Body of pancreas (tissue), 4 donors: ENCODE measurements at regions not wholly inside any gene's neighbourhood (a gene's known extent, or its start where the extent isn't known, plus 50 kb on each side); places are given as distances from the start of the nearest gene placed in this dataset.

ENCODE experiments used
- ATAC-seq: fragments of 150-250 bp; one replicate; pipeline ENCODE4 v1.9.1; 2016
- DNase-seq, 4 donors: peaks; one replicate each; pipeline ENCODE4 v3.0.0-alpha.2; 2019
- H3K27ac ChIP-seq, 4 donors: fragments of 200-600 bp; sonication (generic); 1 replicate in 3 of 4; 2 replicates in 1 of 4; pipeline versions ENCODE4 v1.5.1 to v1.6.1; 2016 to 2019; ENCODE audit warnings: mild to moderate bottlenecking in 1 of 4, mixed read lengths in 1 of 4, moderate library complexity in 1 of 4
- H3K27me3 ChIP-seq, 2 donors: fragments of 200-600 bp; sonication (generic); one replicate each; pipeline ENCODE4 v1.6.0; 2016; ENCODE audit warnings: mild to moderate bottlenecking in 1 of 2
- H3K36me3 ChIP-seq, 2 donors: fragments of 200-600 bp; sonication (generic); replicated peaks in 1 of 2; 2 replicates each; pipeline ENCODE4 v1.5.1; 2016; ENCODE audit warnings: low read depth in 2 of 2; ENCODE audit not compliant: insufficient read depth in 1 of 2
- H3K4me1 ChIP-seq: fragments of 200-600 bp; sonication (generic); one replicate; pipeline ENCODE4 v1.6.0; 2016
- H3K4me3 ChIP-seq, 2 donors: fragments of 200-600 bp; sonication (generic); 1 replicate in 1 of 2; 2 replicates in 1 of 2; pipeline ENCODE4 v1.5.1; 2016 to 2019
- H3K9me3 ChIP-seq, 3 donors: fragments of 200-600 bp; sonication (generic); 1 replicate in 2 of 3; 2 replicates in 1 of 3; pipeline ENCODE4 v1.5.1; 2016
- CTCF ChIP-seq, 7 experiments: fragments of 450-650 bp in 4 of 7; fragments of 200-600 bp in 3 of 7; sonication (generic) in 3 of 7; IDR thresholded peaks; one replicate each; pipeline ENCODE4 v1.5.1; 2016 to 2019; ENCODE audit warnings: antibody characterized with exemption in 7 of 7
- POLR2A ChIP-seq, 3 donors: fragments of 450-650 bp; IDR thresholded peaks; one replicate each; pipeline ENCODE4 v1.6.1; 2016; ENCODE audit warnings: antibody characterized with exemption in 3 of 3, mild to moderate bottlenecking in 2 of 3
- WGBS, 2 donors: methylation state at CpG; one replicate each; pipeline ENCODE4 v1.1.5; 2017; 5-methylcytosine and 5-hydroxymethylcytosine counted together
- intact Hi-C: fragments of 100-400 bp; cut with DNase I; formaldehyde crosslinking; loops from one replicate; pipeline ENCODE4 v1.15.1; 2023

- no peaks in the 10 kb centered on the region for H3K27me3 ChIP-seq
- no peak overlapping the region for H3K27ac ChIP-seq
- H3K36me3 ChIP-seq = no peaks in the 10 kb centered on the region
- intact Hi-C loops = no loop called here
- no peak overlapping the region for H3K4me3 ChIP-seq
- no peak for DNase-seq
- H3K9me3 ChIP-seq = no peaks in the 10 kb centered on the region
- H3K4me1 ChIP-seq = peaks cover 8% of the 10 kb centered on the region
- 80 to 83% methylated on average over 12 of the region's 12 CpGs for WGBS, 2 donors
- ATAC-seq = no peak
- TF ChIP-seq CTCF (IDR thresholded peaks at IDR 0.05) (no peak), POLR2A (IDR thresholded peaks at IDR 0.05) (no peak)
Measured at GRCh38 chr2:16103614-16104314, 163.4 kb downstream of the MYCN start.

- H3K27ac ChIP-seq = no peak overlapping the region
Measured at GRCh38 chr2:16102976-16103380, 162.6 kb downstream of the MYCN start.

GRCh38 chr2:16102358-16102975 is 162.1 kb downstream of the MYCN start:
- 66 to 76% methylated on average over 12 to 13 of the region's 14 CpGs for WGBS, 2 donors
- ATAC-seq (no peak), DNase-seq (no peak)
- intact Hi-C loops = no loop called here
- no peaks in the 10 kb centered on the region for H3K36me3 ChIP-seq
- H3K27ac ChIP-seq = no peak overlapping the region
- H3K27me3 ChIP-seq = no peaks in the 10 kb centered on the region
- H3K4me3 ChIP-seq = no peak overlapping the region
- no peaks in the 10 kb centered on the region for H3K9me3 ChIP-seq
- TF ChIP-seq CTCF (IDR thresholded peaks at IDR 0.05) = no peak
- TF ChIP-seq POLR2A (IDR thresholded peaks at IDR 0.05) = no peak
- H3K4me1 ChIP-seq = peaks cover 8% of the 10 kb centered on the region

More at GRCh38 chr2:16102976-16103380, 162.6 kb downstream of the MYCN start:
- 44 to 52% methylated on average over 9 to 16 of the region's 16 CpGs for WGBS, 2 donors
- Histone ChIP-seq H3K9me3 (no peaks in the 10 kb centered on the region), H3K4me3 (no peak overlapping the region), H3K4me1 (peaks cover 8% of the 10 kb centered on the region), H3K27me3 (no peaks in the 10 kb centered on the region), H3K36me3 (no peaks in the 10 kb centered on the region)
- TF ChIP-seq POLR2A (IDR thresholded peaks at IDR 0.05) (no peak), CTCF (IDR thresholded peaks at IDR 0.05) (no peak)
- intact Hi-C loops = no loop called here
- DNase-seq (no peak), ATAC-seq (no peak)

GRCh38 chr2:16101196-16101595 is 160.8 kb downstream of the MYCN start:
- intact Hi-C loops = no loop called here
- no peak overlapping the region for H3K27ac ChIP-seq
- peaks cover 8% of the 10 kb centered on the region for H3K4me1 ChIP-seq
- TF ChIP-seq POLR2A (IDR thresholded peaks at IDR 0.05) (no peak), CTCF (IDR thresholded peaks at IDR 0.05) (no peak)
- ATAC-seq (no peak), DNase-seq (no peak)
- WGBS, 2 donors = 67 to 87% methylated on average over 3 of the region's 3 CpGs
- H3K4me3 ChIP-seq = no peak overlapping the region
- H3K36me3 ChIP-seq = no peaks in the 10 kb centered on the region
- H3K9me3 ChIP-seq = no peaks in the 10 kb centered on the region
- H3K27me3 ChIP-seq = no peaks in the 10 kb centered on the region

- WGBS, 2 donors = 94 to 100% methylated on average over 1 of the region's 1 CpG
- no peak overlapping the region for H3K4me3 ChIP-seq
- DNase-seq (no peak), ATAC-seq (no peak)
- H3K27ac ChIP-seq = no peak overlapping the region
- H3K36me3 ChIP-seq = no peaks in the 10 kb centered on the region
- no peaks in the 10 kb centered on the region for H3K27me3 ChIP-seq
- intact Hi-C loops = no loop called here
- H3K4me1 ChIP-seq = peaks cover under 1% of the 10 kb centered on the region
- no peaks in the 10 kb centered on the region for H3K9me3 ChIP-seq
- TF ChIP-seq POLR2A (IDR thresholded peaks at IDR 0.05) = no peak
- TF ChIP-seq CTCF (IDR thresholded peaks at IDR 0.05) = no peak
Measured at GRCh38 chr2:16100006-16100405, 159.7 kb downstream of the MYCN start.
